HG02678 (cell line): ENCODE measurements at regions not wholly inside any gene's neighbourhood (a gene's known extent, or its start where the extent isn't known, plus 50 kb on each side); places are given as distances from the start of the nearest gene placed in this dataset.
"Not testable (repeated sequence)": the region's sequence is repeated elsewhere in the genome, so short reads cannot be mapped to it uniquely, and the experiment has no call there.

Experiments used
- ATAC-seq: cut with Tn5 transposase; IDR thresholded peaks from one replicate; pipeline ENCODE4 v1.9.1; 2021; ENCODE audit warnings: mild to moderate bottlenecking, moderate library complexity; ENCODE audit not compliant: unreplicated experiment

- no peak for ATAC-seq
Observed at GRCh38 chr20:22106308-22106938, 401.0 kb downstream of the PAX1 start.

- no peak for ATAC-seq
Observed at GRCh38 chr20:22101606-22102005, 396.1 kb downstream of the PAX1 start.

- ATAC-seq, result no peak
Observed at GRCh38 chr20:22100686-22101085, 395.2 kb downstream of the PAX1 start.

GRCh38 chr20:22099348-22099747, 393.9 kb downstream of the PAX1 start:
- no peak for ATAC-seq

GRCh38 chr20:22098511-22098910, 393.0 kb downstream of the PAX1 start:
- no peak for ATAC-seq

GRCh38 chr20:22093122-22093521, 387.7 kb downstream of the PAX1 start:
- no peak for ATAC-seq

GRCh38 chr20:22088882-22089281, 383.4 kb downstream of the PAX1 start:
- no peak for ATAC-seq

GRCh38 chr20:22080985-22081384, 375.5 kb downstream of the PAX1 start:
- no peak for ATAC-seq

- ATAC-seq, result no peak
Observed at GRCh38 chr20:22074635-22075034, 369.2 kb downstream of the PAX1 start.

- ATAC-seq, result no peak
Observed at GRCh38 chr20:22071841-22072240, 366.4 kb downstream of the PAX1 start.

GRCh38 chr20:22070610-22071058, 365.2 kb downstream of the PAX1 start:
- ATAC-seq, result no peak

GRCh38 chr20:22063753-22064152, 358.3 kb downstream of the PAX1 start:
- no peak for ATAC-seq

- no peak for ATAC-seq
Observed at GRCh38 chr20:22062874-22063273, 357.4 kb downstream of the PAX1 start.

GRCh38 chr20:22060610-22061009, 355.1 kb downstream of the PAX1 start:
- ATAC-seq, result no peak

GRCh38 chr20:22058746-22059145, 353.3 kb downstream of the PAX1 start:
- no peak for ATAC-seq

GRCh38 chr20:22055981-22056380, 350.5 kb downstream of the PAX1 start:
- no peak for ATAC-seq

- ATAC-seq, result no peak
Observed at GRCh38 chr20:22052025-22052650, 346.7 kb downstream of the PAX1 start.

- not testable (repeated sequence) for ATAC-seq
Observed at GRCh38 chr20:22045956-22046507, 340.6 kb downstream of the PAX1 start.

- ATAC-seq, result no peak
Observed at GRCh38 chr20:22027423-22027822, 322.0 kb downstream of the PAX1 start.

- ATAC-seq, result no peak
Observed at GRCh38 chr20:22020201-22020600, 314.7 kb downstream of the PAX1 start.

GRCh38 chr20:22008456-22008855, 303.0 kb downstream of the PAX1 start:
- no peak for ATAC-seq

GRCh38 chr20:22006306-22006705, 300.8 kb downstream of the PAX1 start:
- ATAC-seq, result no peak
